ENCODE measurements at regions not wholly inside any gene's neighbourhood (a gene's known extent, or its start where the extent isn't known, plus 50 kb on each side); places are given as distances from the start of the nearest gene placed in this dataset.
"Not testable (repeated sequence)": the region's sequence is repeated elsewhere in the genome, so short reads cannot be mapped to it uniquely, and the experiment has no call there.

DNA sequence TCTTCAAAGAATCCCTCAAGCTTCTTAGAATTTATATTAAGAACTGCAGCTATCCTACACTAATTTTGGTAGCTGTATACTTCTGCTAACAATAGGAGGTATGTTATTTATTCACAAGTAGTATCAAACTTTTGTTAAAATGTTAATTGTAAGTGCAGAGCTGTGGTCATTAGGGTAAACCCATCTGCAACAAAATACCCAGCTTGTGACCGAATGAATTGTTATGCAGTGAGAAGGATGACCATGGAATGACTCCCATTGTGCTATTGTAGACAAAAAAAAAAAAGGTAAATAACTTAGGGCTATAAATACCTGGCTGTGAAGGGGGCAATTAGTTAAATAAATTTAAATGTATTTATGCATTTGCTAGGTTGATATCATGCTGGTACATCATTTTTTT is 186.1 kb downstream of the ADCYAP1 start:
- no peak for TF ChIP-seq CTCF (IDR thresholded peaks at IDR 0.05; ENCODE audit: control insufficient read depth, extremely low read depth, insufficient read depth)
- no peak for DNase-seq (ENCODE audit: low read depth)
- no peak overlapping the region for H3K4me3 ChIP-seq (ENCODE audit: low read depth, low read length)

GRCh38 chr18:1092228-1092627 is 187.6 kb downstream of the ADCYAP1 start:
- no peak overlapping the region for H3K4me3 ChIP-seq (ENCODE audit: low read depth, low read length)
- TF ChIP-seq CTCF (IDR thresholded peaks at IDR 0.05; ENCODE audit: control insufficient read depth, extremely low read depth, insufficient read depth): no peak
- no peak for DNase-seq (ENCODE audit: low read depth)

- H3K4me3 ChIP-seq (ENCODE audit: low read depth, low read length): no peak overlapping the region
- no peak for DNase-seq (ENCODE audit: low read depth)
- TF ChIP-seq CTCF (IDR thresholded peaks at IDR 0.05; ENCODE audit: control insufficient read depth, extremely low read depth, insufficient read depth): no peak
Measured at GRCh38 chr18:1094409-1094808, 189.7 kb downstream of the ADCYAP1 start.

- not testable (repeated sequence) for H3K4me3 ChIP-seq (ENCODE audit: low read depth, low read length)
Measured at GRCh38 chr18:1097991-1098735, 193.5 kb downstream of the ADCYAP1 start.

DNA sequence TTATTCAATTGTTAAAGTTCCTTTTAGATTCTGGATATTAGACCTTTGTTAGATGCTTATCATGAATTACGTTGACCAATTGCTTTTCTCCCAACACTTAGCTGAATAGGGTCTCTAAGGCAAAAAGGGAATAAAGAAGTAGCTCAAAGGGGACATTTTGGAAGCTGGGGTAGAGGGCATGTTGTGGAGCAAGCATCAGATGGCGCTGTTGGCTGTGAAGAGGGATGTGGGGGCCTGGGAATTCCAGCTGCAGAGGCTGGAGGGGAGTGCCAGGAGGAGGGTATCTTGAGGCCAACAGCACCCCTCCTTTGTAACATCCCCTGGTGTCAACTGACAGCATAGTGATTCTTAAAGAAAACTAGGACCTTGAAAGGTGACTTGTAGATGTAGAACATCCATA is 198.2 kb downstream of the ADCYAP1 start:
- DNase-seq (ENCODE audit: low read depth): no peak
- no peak for TF ChIP-seq CTCF (IDR thresholded peaks at IDR 0.05; ENCODE audit: control insufficient read depth, extremely low read depth, insufficient read depth)
- no peak overlapping the region for H3K4me3 ChIP-seq (ENCODE audit: low read depth, low read length)

More at GRCh38 chr18:1097991-1098735, 193.5 kb downstream of the ADCYAP1 start:
- not testable (repeated sequence) for DNase-seq (ENCODE audit: low read depth)

DNA sequence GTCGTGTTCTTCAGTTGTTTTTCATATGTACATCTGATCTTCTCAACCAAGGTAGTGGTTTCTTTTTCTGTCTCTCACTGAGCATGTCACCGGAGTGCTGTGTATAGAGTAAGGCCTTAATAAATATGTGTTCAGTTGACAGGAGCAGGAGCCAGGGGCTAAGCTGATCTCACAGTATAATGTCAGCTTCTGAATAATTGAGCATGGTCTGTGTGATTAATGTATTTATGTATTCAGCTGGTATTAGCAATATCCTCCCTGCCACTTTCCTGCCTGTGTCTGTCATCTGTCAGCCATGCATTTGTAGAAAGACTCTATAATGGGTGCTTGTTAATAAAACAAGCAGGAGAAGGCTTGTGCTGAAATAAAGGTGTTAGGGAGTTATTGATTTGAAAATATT is 198.9 kb downstream of the ADCYAP1 start:
- H3K4me3 ChIP-seq (ENCODE audit: low read depth, low read length): no peak overlapping the region
- TF ChIP-seq CTCF (IDR thresholded peaks at IDR 0.05; ENCODE audit: control insufficient read depth, extremely low read depth, insufficient read depth): no peak
- no peak for DNase-seq (ENCODE audit: low read depth)

DNA sequence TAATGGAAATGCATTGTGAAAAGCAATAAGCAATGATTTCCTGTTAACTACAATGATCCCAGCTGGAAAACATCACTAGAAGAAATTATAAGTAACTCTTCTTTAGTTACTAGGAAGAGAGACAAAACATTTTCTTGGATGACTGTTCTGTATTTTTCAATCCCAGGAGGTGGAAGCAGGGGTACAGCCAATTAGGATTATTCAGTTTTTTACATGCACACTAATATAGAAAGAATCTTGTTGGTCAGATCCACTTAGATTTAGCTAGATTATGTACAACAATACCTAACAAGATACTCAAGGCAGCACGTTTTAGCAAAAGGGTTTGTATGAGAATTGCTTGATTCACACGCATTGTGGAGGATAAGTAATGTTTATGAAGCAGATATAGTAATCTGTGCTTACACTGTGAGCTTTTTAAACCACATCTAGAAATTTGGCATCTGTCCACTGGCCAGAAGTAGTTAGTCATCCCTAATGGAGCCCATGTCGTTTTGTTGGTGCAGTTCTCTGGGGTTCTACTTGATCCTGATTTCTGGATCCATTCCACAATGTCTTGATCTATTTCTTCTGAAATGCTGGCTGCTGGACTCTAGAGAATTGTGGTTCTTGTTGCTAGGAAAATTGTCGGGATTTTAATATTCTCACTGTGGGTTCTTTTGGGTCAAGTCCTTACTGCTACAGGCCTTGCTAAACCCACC is 199.7 kb downstream of the ADCYAP1 start:
- DNase-seq (ENCODE audit: low read depth): no peak
- no peak overlapping the region for H3K4me3 ChIP-seq (ENCODE audit: low read depth, low read length)
- no peak for TF ChIP-seq CTCF (IDR thresholded peaks at IDR 0.05; ENCODE audit: control insufficient read depth, extremely low read depth, insufficient read depth)
